ENCODE measurements at regions not wholly inside any gene's neighbourhood (a gene's known extent, or its start where the extent isn't known, plus 50 kb on each side); places are given as distances from the start of the nearest gene placed in this dataset.

- H3K4me3 ChIP-seq (replicated peaks in 1 of 3; ENCODE audit: insufficient read depth in 1 of 3, low read depth in 2 of 3, low read length in 3 of 3), result no peak overlapping the region
- no peaks in the 10 kb centered on the region for H3K9me3 ChIP-seq (ENCODE audit: low read length)
- ChIA-PET POLR2A (no interaction called here), CTCF (ENCODE audit: low intra/inter-chr PET ratio, low total read pairs) (no interaction called here)
- no peak overlapping the region for H3K4me2 ChIP-seq (ENCODE audit: low read depth, low read length)
- no peak for ATAC-seq
- in situ Hi-C loops (cut with HindIII; ENCODE audit: extremely low pct_ligation_motif_present, low pct_unique_long_range_greater_than_20kb) (no loop called here), intact Hi-C loops (cut with micrococcal nuclease; ENCODE audit: unreplicated experiment) (no loop called here)
- H4K20me1 ChIP-seq (ENCODE audit: insufficient read depth, low read length), result no peaks in the 10 kb centered on the region
- no peaks in the 10 kb centered on the region for H3K4me1 ChIP-seq (ENCODE audit: insufficient read depth, low read length)
- H3K27me3 ChIP-seq (ENCODE audit: control insufficient read depth in 1 of 2, insufficient read depth in 2 of 2, low read length in 2 of 2), result no peaks in the 10 kb centered on the region
- no peak overlapping the region for H2AFZ ChIP-seq (ENCODE audit: low read length)
- TF ChIP-seq HHEX (CRISPR knock-in tag; IDR thresholded peaks at IDR 0.05), result no peak
- no peak for TF ChIP-seq ZBTB43 (CRISPR knock-in tag; conservative IDR thresholded peaks at IDR 0.05)
- no peak for TF ChIP-seq ZNF549 (CRISPR knock-in tag; IDR thresholded peaks at IDR 0.05)
- H3K9ac ChIP-seq (ENCODE audit: insufficient read depth, low read depth, low read length), result no peak overlapping the region
- no peak for FAIRE-seq
- no TSS peak for BruUV-seq (replicated peaks)
- H3K36me3 ChIP-seq (replicated peaks in 1 of 2; ENCODE audit: control insufficient read depth in 1 of 2, insufficient read depth in 2 of 2, low read length in 2 of 2), result no peaks in the 10 kb centered on the region
- H3K79me2 ChIP-seq (ENCODE audit: insufficient read depth, low read length), result no peaks in the 10 kb centered on the region
- DNase-seq (ENCODE audit: low spot score), result no peak
- no peak overlapping the region for H3K27ac ChIP-seq (ENCODE audit: extremely low read length, insufficient read depth, low read length)
Measured at GRCh38 chr3:87053553-87053952, 62.6 kb upstream of the VGLL3 start.

- no peak for ATAC-seq
- Histone ChIP-seq H2AFZ (ENCODE audit: low read length) (no peak overlapping the region), H3K4me2 (ENCODE audit: low read depth, low read length) (no peak overlapping the region), H3K79me2 (ENCODE audit: insufficient read depth, low read length) (no peaks in the 10 kb centered on the region), H3K4me3 (replicated peaks in 1 of 3; ENCODE audit: insufficient read depth in 1 of 3, low read depth in 2 of 3, low read length in 3 of 3) (no peak overlapping the region), H3K36me3 (replicated peaks in 1 of 2; ENCODE audit: control insufficient read depth in 1 of 2, insufficient read depth in 2 of 2, low read length in 2 of 2) (no peaks in the 10 kb centered on the region), H4K20me1 (ENCODE audit: insufficient read depth, low read length) (no peaks in the 10 kb centered on the region), H3K9me3 (ENCODE audit: low read length) (no peaks in the 10 kb centered on the region), H3K27me3 (ENCODE audit: control insufficient read depth in 1 of 2, insufficient read depth in 2 of 2, low read length in 2 of 2) (no peaks in the 10 kb centered on the region), H3K27ac (ENCODE audit: extremely low read length, insufficient read depth, low read length) (no peak overlapping the region), H3K9ac (ENCODE audit: insufficient read depth, low read depth, low read length) (no peak overlapping the region), H3K4me1 (ENCODE audit: insufficient read depth, low read length) (no peaks in the 10 kb centered on the region)
- no TSS peak for BruUV-seq (replicated peaks)
- ChIA-PET CTCF (ENCODE audit: low intra/inter-chr PET ratio, low total read pairs) (no interaction called here), POLR2A (no interaction called here)
- 68% methylated on average over 37 of the region's 37 CpGs for WGBS (ENCODE audit: low lambda C conversion rate)
- DNase-seq (ENCODE audit: low spot score), result no peak
- FAIRE-seq, result no peak
- intact Hi-C loops (cut with micrococcal nuclease; ENCODE audit: unreplicated experiment) (no loop called here), in situ Hi-C loops (cut with HindIII; ENCODE audit: extremely low pct_ligation_motif_present, low pct_unique_long_range_greater_than_20kb) (no loop called here)
- no peak for TF ChIP-seq ZNF407 (CRISPR knock-in tag; IDR thresholded peaks at IDR 0.05; ENCODE audit: not compliant biosample characterization)
- TF ChIP-seq BHLHE40 (IDR thresholded peaks at IDR 0.05; ENCODE audit: low read length), result no peak
- TF ChIP-seq HES4 (CRISPR knock-in tag; IDR thresholded peaks at IDR 0.05; ENCODE audit: borderline replicate concordance), result no peak
- no peak for TF ChIP-seq MAFK (conservative IDR thresholded peaks at IDR 0.05 in 1 of 2, IDR thresholded peaks at IDR 0.05 in 1 of 2; ENCODE audit: low read length in 2 of 2)
- TF ChIP-seq HNF4A (CRISPR knock-in tag; IDR thresholded peaks at IDR 0.05), result no peak
- TF ChIP-seq KDM6A (CRISPR knock-in tag; IDR thresholded peaks at IDR 0.05; ENCODE audit: low read depth), result no peak
Measured at GRCh38 chr3:87052499-87053260, 61.7 kb upstream of the VGLL3 start.
